ENCODE measurements at regions not wholly inside any gene's neighbourhood (a gene's known extent, or its start where the extent isn't known, plus 50 kb on each side); places are given as distances from the start of the nearest gene placed in this dataset.

- no peak for TF ChIP-seq POLR2A (IDR thresholded peaks at IDR 0.05)
- no peak for TF ChIP-seq CTCF (IDR thresholded peaks at IDR 0.05)
- no peak for TF ChIP-seq EP300 (IDR thresholded peaks at IDR 0.05)
These were observed 421.0 kb downstream of the TXNL1 start for GRCh38 chr18:56217406-56217805.

Measured in ovary (tissue), 3 donors.